ENCODE measurements at regions not wholly inside any gene's neighbourhood (a gene's known extent, or its start where the extent isn't known, plus 50 kb on each side); places are given as distances from the start of the nearest gene placed in this dataset.

DNA sequence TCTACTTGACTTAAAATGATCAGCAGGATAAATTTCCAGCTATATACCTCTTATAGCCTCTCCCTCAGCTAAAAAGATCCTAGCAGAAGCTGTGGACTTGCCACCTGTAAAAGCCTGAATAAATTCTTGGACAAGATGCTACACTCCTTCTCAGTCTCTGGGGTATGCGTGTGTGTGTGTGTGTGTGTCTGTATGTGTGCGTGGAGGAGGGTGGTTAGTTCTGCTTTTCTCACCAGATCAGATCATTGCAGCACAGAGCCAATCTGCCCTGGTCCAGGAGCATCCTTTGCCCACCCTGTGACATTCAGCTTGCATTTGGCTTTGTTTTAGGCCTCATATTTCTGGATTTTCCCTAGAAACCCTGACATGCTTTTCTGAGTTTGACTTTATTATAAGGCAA, 438.3 kb downstream of the RFC3 start:
- TF ChIP-seq, protein P1, sequence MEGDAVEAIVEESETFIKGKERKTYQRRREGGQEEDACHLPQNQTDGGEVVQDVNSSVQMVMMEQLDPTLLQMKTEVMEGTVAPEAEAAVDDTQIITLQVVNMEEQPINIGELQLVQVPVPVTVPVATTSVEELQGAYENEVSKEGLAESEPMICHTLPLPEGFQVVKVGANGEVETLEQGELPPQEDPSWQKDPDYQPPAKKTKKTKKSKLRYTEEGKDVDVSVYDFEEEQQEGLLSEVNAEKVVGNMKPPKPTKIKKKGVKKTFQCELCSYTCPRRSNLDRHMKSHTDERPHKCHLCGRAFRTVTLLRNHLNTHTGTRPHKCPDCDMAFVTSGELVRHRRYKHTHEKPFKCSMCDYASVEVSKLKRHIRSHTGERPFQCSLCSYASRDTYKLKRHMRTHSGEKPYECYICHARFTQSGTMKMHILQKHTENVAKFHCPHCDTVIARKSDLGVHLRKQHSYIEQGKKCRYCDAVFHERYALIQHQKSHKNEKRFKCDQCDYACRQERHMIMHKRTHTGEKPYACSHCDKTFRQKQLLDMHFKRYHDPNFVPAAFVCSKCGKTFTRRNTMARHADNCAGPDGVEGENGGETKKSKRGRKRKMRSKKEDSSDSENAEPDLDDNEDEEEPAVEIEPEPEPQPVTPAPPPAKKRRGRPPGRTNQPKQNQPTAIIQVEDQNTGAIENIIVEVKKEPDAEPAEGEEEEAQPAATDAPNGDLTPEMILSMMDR (IDR thresholded peaks at IDR 0.05) = no peak
- Histone ChIP-seq H3K4me3 (ENCODE audit: low read length) (no peak overlapping the region), H3K27me3 (ENCODE audit: control insufficient read depth in 1 of 2, insufficient read depth in 2 of 2, low read length in 2 of 2) (no peaks in the 10 kb centered on the region), H3K9me3 (ENCODE audit: control insufficient read depth in 1 of 2, insufficient read depth in 1 of 2, low read length in 2 of 2) (peaks cover 0 to 12% of the 10 kb centered on the region in 2 experiments), H3K4me1 (ENCODE audit: insufficient read depth, low read length) (no peaks in the 10 kb centered on the region), H3K36me3 (ENCODE audit: insufficient read depth, low read length) (no peaks in the 10 kb centered on the region), H3K27ac (ENCODE audit: low read depth in 1 of 2, low read length in 2 of 2) (no peak overlapping the region)
- H3K4me1 Mint-ChIP-seq (ENCODE audit: low read depth) = no peaks in the 10 kb centered on the region
- H3K9me3 Mint-ChIP-seq = peaks cover 5% of the 10 kb centered on the region
- ChIA-PET CTCF (no interaction called here), POLR2A (no interaction called here)
- no peaks in the 10 kb centered on the region for H3K36me3 Mint-ChIP-seq (ENCODE audit: low read depth)
- H3K4me3 Mint-ChIP-seq = no peak overlapping the region
- no peak overlapping the region for H3K27ac Mint-ChIP-seq
- DNase-seq (peak in 2 of 14 experiments; percentile 8 to 9), ATAC-seq (ENCODE audit: poor library complexity) (no peak)
- intact Hi-C loops (cut with DNase I, micrococcal nuclease) = no loop called here
- no peaks in the 10 kb centered on the region for H3K27me3 Mint-ChIP-seq

DNA sequence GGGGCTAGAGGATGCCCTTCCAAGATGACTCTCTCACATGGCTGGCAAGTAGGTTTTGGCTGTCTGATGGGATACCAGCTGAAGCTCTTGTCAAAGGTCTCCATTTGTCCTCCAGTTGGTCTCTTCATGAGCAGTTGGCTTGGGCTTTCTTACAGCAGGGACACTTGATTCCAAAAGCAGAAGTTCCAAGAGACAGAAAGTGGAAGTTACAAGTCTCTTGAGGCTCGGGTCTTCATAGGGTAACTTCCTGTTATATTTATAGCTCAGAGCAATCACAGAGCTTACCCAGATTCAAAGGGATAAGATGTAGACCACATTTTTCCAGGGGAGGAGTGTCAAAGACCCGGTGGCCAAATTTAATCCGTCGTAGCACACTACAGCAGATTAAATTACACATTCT, 440.0 kb downstream of the RFC3 start:
- intact Hi-C loops (cut with DNase I, micrococcal nuclease) = no loop called here
- H3K4me3 ChIP-seq (ENCODE audit: low read length) = no peak overlapping the region
- H3K9me3 ChIP-seq (ENCODE audit: control insufficient read depth in 1 of 2, insufficient read depth in 1 of 2, low read length in 2 of 2) = peaks cover 0 to 12% of the 10 kb centered on the region in 2 experiments
- H3K4me1 ChIP-seq (ENCODE audit: insufficient read depth, low read length) = no peaks in the 10 kb centered on the region
- DNase-seq = peak in 3 of 14 experiments; percentile 14 to 21 (median 19)
- Mint-ChIP-seq H3K4me1 (ENCODE audit: low read depth) (no peaks in the 10 kb centered on the region), H3K27ac (no peak overlapping the region), H3K36me3 (ENCODE audit: low read depth) (no peaks in the 10 kb centered on the region), H3K27me3 (no peaks in the 10 kb centered on the region), H3K4me3 (no peak overlapping the region), H3K9me3 (peaks cover 8% of the 10 kb centered on the region)
- no peaks in the 10 kb centered on the region for H3K36me3 ChIP-seq (ENCODE audit: insufficient read depth, low read length)
- no peaks in the 10 kb centered on the region for H3K27me3 ChIP-seq (ENCODE audit: control insufficient read depth in 1 of 2, insufficient read depth in 2 of 2, low read length in 2 of 2)
- ChIA-PET CTCF (no interaction called here), POLR2A (no interaction called here)
- TF ChIP-seq, protein P1 (IDR thresholded peaks at IDR 0.05) = no peak
- no peak for ATAC-seq (ENCODE audit: poor library complexity)
- no peak overlapping the region for H3K27ac ChIP-seq (ENCODE audit: low read depth in 1 of 2, low read length in 2 of 2)

DNA sequence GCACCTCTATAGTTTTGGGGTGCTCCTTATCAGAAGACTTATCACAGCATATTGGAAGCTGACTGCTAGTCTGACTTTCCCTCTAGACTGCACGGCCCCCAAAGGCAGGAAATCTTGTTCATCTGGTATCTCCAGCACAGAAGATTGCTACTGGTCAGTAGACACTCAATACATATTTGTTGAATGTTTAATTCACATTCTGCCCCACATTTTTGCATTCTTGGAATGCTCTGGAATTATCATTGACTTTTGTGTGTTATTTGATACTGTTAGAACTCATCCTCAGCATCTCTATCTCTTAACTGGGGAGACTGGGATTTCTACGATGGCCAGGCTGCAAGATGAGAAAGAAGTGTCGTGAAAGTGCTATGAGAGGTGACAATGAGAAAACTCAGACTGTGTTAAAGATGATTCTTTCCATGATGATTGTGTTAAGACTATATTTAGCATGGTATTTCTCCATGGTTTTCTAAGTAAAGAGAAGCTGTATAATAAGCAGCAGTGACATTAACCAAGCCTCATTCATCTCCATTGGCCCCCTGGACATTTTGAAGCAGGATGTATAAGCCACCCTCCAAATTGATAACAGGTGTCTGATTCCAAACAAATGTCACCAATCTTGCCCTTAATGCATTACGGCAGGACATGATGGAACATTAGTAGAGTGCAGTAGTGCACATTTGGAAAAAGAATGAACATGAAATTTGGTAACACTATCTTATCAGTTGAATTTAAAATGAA, 440.9 kb downstream of the RFC3 start:
- H3K4me1 ChIP-seq (ENCODE audit: insufficient read depth, low read length) = no peaks in the 10 kb centered on the region
- ATAC-seq (ENCODE audit: poor library complexity) = no peak
- CTCF ChIA-PET = no interaction called here
- POLR2A ChIA-PET = no interaction called here
- peaks cover 0 to 13% of the 10 kb centered on the region in 2 experiments for H3K9me3 ChIP-seq (ENCODE audit: control insufficient read depth in 1 of 2, insufficient read depth in 1 of 2, low read length in 2 of 2)
- no peaks in the 10 kb centered on the region for H3K36me3 Mint-ChIP-seq (ENCODE audit: low read depth)
- no peaks in the 10 kb centered on the region for H3K27me3 ChIP-seq (ENCODE audit: control insufficient read depth in 1 of 2, insufficient read depth in 2 of 2, low read length in 2 of 2)
- H3K27ac ChIP-seq (ENCODE audit: low read depth in 1 of 2, low read length in 2 of 2) = no peak overlapping the region
- no peaks in the 10 kb centered on the region for H3K36me3 ChIP-seq (ENCODE audit: insufficient read depth, low read length)
- DNase-seq = no peak
- intact Hi-C loops (cut with DNase I, micrococcal nuclease) = no loop called here
- TF ChIP-seq, protein P1 (IDR thresholded peaks at IDR 0.05) = no peak
- no peaks in the 10 kb centered on the region for H3K4me1 Mint-ChIP-seq (ENCODE audit: low read depth)
- H3K27ac Mint-ChIP-seq = no peak overlapping the region
- H3K27me3 Mint-ChIP-seq = no peaks in the 10 kb centered on the region
- H3K4me3 ChIP-seq (ENCODE audit: low read length) = no peak overlapping the region
- H3K9me3 Mint-ChIP-seq = peaks cover 10% of the 10 kb centered on the region
- no peak overlapping the region for H3K4me3 Mint-ChIP-seq
